ENCODE measurements at regions not wholly inside any gene's neighbourhood (a gene's known extent, or its start where the extent isn't known, plus 50 kb on each side); places are given as distances from the start of the nearest gene placed in this dataset.

DNA sequence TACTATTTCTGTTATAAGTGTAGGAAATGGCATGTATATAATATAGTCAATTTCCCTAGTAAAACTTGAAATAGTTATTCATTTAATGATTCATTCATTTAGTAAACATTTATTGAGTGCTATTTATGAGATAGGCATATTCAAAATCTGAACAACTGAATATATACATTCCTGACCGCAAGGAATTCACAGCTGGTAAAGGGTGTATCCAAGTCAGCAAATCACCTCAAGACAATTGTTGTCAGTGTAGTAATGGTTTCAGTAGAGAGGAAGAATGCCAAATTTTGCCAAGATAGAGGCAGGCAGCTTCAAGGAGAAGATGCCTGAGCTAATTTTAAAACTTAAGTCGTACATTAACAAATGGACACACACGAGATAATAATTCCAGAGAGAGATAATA is 89.8 kb upstream of the CHST9 start:
- DNase-seq = no peak

DNA sequence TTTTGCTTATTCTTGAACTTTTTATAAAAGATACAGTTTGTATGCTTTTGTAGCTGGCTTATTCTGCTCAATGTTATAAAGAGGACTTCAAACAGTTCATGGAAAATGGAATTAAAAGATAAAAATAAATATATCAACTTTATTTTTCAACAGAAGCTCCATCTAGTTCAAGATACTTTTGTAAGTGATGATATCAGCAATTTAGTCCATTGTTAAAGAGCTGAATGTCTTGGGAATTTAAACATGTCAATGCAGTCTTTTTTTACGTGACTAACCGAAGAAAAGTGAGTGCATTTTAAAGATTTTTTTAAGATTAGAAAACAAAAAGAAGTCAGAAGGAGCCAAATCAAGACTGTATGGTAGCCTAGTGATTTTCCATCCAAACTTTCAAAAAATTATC is 85.4 kb upstream of the CHST9 start:
- no peak for DNase-seq

DNA sequence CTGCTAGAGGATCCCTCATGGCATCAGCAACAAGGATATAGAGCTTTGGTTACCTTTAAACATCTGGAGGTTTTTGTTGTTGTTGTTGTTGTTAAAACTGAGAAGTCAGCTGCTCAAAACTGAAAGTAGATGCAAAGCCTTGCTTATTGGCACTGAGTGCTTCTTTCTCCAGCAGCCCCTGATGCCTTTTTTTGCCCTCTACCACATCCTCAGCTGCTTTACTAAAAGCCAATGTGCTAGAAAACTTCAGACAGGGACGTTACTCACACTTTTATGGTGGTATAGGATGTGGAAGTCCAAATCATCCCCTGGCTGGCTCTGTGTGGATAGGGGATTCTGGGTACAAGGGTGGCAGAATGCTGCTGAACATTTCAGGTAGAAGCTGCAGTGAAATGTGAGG is 78.3 kb upstream of the CHST9 start:
- DNase-seq = no peak

DNA sequence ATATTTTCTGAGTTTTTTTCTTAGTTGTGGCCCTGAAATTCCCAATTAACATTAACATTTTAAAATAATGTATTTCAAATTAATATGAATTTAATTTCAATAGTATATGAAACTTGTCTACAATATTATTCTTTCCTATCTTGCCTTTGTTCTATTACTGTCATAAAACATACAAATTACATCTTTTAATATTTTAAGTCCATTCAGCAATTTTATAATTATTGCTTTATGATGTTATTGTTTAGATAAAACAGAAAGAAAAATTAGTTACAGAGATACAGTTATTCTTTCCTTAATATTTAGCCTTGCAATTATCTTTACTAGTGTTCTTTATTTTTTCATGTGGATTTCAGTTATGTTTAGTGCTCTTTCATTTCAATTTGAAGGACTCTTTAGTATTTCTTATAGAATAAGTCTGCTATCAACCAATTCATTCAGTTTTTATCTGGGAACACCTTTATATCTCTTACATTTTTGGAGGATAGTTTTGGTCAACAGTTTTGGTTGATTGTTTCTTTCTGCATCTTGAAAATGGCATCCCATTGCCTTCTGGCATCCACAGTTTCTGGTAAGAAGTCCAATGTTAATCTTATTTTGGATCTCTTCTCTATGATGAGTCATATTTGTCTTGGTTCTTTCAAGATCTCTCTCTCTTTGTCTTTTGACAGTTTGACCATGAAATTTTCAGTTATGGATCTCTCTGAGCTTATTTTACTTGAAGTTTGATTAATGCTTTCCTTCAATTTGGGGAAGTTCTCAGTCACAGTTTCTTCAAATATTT is 76.9 kb upstream of the CHST9 start:
- no peak for DNase-seq

DNA sequence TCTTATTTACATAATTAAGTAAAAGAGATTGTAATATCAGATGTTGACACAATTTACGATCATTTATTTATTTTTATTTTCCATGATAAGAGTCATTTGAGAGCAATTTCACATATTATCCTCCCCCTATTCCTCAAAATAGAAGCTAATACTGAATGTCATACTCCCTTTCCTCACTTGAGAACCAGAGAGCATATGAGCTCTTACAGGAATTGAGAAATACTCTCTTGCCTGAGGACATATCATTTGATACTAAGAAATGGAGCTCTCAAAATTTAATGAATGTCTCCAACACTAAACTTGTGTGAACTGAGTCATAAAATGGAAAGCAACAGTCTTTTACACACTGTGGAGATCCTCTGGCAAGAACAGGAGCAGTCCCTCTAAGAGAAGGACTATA is 68.5 kb upstream of the CHST9 start:
- no peak for DNase-seq

DNA sequence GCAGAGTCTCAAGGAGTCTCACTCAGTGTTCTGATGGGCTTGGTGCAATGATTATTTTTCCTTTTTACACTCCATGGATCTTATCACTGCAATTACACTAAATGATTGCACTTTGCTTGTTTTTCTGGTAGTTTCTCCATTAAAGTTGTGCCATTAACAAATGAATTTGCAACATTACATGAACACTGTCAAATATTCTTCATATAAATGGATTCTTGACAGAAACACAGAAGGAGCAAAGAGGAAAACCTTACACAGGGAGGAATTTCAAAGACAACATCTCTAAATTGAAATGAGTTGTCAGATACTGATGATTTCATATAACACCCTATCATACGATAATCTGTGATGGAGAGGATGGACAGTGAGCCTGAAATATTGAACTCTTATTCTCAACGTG is 65.4 kb upstream of the CHST9 start:
- DNase-seq = no peak

DNA sequence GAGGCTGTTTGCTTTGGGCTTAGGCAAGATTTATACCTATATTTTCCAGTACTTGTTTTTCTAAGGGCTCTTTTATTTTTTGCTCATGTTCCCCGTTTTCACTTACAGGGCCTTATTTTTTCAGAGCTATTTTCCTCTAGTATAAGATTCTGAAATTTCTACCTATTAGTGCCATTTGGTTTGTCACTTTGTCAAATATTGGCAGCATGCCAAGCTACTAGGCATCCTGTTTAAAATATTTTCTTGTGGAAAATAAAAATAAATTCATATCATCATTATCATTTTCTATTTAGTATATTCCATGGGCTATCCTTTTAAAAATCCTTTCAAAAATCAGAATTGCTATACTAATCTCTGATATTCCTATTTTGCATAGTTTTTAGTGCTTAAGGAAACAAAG is 64.8 kb upstream of the CHST9 start:
- DNase-seq = no peak

DNA sequence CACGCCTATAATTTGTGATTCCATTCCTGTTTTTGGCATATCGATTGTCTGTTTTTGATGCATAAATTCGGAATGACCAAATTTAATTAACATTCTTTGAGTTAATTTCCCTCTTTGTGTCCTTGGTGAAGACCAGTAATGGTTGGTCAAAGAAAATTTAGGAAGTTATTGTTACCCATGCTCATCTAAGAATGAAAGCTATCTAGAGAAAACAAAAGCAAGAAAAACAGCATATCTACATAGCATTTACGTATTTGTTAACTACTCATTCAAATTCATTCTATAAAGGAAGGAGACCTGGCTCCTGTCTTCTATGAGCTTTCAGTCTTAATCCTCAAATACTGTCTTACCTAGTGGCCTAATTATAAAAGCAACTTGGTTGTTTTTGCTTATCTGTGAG is 59.2 kb upstream of the CHST9 start:
- no peak for DNase-seq

DNA sequence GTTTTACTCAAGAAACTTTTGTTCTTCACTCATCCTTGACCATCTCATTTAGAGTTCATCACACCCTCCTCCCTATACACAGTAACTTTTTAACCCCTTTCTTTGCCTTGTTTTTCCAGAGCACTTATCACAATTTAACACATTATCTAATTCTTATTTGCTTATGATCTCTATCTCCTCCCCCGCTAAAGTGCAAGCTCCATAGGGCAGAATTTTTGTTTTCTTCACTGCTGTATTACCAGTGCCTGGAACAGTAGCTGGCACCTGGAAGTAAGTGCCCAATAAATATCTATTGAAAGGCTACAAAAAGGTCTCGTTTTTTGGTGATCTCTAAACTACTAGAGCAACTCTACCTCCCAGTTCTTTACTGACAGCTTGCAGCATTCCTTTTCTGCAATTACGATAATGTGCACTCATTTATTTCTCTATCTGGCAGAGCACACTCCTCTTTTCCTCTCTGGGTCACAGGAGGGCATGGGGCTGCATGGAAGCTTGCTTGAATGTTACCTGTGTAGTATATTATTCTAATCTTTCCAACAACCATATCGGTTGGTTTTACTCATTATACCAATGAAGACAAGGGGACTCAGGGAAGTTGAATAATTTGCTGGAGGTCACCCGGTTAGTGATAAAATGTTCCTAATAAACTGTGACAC is 57.4 kb upstream of the CHST9 start:
- no peak for DNase-seq

DNA sequence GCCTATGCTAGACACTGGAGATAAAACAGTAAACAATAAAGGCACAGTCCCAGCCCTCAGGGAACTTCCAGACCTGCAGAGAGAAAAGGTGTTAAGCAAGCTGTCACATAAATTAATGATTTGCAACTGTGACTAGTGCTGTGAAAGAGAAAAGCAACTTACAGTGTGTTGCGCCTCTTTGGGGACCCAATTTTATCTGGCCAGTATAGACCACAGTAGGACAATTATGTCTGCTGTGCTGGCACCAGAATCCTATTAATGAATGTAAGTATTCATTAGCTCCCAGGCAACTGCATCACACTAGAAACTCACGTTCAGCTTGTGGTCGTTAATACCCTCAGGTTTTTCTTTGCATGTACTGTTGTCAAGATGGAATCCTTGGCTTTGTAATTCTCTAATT is 55.3 kb upstream of the CHST9 start:
- no peak for DNase-seq

DNA sequence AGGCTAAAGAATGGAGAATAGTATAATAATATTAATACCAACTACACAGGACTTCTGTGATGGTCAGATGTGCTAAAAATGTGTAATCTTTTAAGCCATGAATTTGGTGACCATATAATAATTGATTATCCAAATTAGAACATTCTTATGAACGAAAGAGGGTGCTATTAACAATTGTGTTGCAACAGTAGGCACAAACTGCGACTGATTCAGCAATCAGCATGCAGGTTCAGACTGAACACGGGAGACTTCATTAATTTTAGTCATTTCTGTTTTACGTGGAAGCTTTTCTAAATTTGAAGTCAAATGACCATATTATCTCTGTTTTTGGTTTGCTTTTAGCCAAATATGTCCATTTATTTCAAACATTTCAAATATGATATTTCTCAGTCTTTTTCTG is 54.6 kb upstream of the CHST9 start:
- no peak for DNase-seq

DNA sequence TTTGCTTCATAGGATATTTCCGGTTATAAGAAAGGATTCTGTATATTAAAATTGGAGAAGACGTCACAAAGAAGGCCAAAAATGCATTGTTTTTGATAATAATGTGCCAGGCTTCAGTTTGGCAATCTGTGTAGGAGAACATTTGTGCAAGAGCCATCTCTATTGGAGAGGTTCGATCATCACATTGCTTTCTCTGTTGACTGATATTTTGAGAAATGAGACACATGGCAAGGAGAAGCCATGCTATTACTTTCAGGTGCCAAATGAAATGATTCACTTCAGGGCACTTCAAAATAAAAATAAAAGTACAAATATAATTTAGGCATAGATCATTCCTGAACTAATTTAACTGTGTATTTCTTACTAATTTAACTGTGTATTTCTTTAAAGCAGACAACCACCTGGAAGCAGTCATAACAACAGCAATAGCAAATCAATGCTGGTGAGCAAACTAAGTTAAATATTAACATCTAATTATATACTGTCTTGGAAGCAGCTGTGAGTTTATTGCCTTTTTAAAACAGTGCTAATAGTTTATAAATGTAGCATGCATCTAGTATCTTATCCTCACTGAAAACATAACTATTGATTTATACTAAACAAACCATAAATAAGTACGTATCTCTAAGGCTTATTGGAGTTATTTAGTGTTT is 50.2 kb upstream of the CHST9 start:
- DNase-seq = no peak
